GM19467 (cell line): ENCODE measurements at regions not wholly inside any gene's neighbourhood (a gene's known extent, or its start where the extent isn't known, plus 50 kb on each side); places are given as distances from the start of the nearest gene placed in this dataset.
A peak's percentile ranks its signal among the peaks of the same experiment; 100 is the strongest.

ENCODE experiments used
- ATAC-seq: cut with Tn5 transposase; IDR thresholded peaks from one replicate; pipeline ENCODE4 v1.9.1; 2021; ENCODE audit warnings: mild to moderate bottlenecking, moderate library complexity; ENCODE audit not compliant: unreplicated experiment

DNA sequence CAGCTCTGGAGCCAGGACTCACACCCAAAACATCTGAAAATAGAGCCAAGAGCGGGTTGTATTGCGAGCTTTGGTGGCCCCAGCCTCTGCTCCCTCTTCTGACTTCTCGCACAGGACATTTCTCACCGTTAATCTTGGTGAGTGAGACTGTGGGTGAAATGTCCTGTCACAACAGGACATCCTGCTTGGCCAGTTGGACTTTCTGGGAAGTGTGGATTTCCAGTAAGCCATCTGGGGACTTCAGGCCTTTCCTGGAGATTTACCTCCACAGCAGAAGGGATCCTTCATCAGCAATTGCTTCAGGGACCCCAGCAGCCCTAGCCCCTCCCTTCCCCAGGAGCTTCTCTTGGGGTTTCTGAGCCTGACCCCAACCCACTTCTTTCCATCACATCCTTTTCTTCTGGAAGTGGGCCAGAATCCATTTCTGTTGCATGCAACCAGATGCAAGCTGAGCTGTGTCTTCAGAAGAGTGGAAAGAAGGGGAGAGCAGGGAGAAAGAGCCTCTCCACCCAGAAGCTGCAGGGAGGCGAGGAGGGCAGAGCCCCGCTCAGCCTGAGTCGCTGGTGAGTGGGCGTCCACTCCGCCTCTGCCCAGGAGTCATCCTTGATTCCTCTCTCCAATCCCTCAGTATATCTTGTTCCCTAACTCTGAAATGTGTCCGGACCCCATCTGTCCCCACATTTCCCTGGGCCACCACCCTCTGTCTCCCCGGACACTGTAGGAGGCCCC is 50.3 kb upstream of the GADD45G start:
- no peak for ATAC-seq

- ATAC-seq = no peak
These were observed 51.3 kb upstream of the GADD45G start for GRCh38 chr9:89553451-89554010.

DNA sequence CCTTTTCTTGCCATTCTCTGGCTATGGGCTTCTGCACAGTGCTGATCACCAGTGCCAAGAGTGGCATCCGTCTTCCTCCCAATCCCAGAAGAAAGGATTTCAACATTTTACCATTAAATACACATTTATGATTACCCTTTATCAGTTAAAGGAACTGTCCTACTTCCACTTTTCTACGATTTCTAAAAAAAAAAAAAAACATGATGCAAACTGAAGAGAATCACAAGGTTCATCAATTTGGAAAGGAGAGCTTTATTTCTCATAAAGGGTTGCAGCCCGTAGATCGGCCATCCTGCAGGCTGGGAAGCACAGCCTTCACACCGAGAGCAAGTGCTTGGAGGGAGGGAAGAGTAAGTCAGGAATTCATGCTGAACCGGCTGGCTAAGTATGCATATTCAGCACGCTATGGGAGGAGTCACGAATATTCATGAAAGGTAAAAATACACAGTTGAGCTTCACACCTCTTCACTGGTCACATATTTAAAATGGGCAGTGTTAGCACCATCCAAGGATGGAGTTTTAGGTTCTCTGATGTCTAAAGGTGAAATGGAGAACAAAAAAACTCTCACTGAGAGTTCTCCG is 52.5 kb upstream of the SEMA4D start:
- ATAC-seq = no peak

DNA sequence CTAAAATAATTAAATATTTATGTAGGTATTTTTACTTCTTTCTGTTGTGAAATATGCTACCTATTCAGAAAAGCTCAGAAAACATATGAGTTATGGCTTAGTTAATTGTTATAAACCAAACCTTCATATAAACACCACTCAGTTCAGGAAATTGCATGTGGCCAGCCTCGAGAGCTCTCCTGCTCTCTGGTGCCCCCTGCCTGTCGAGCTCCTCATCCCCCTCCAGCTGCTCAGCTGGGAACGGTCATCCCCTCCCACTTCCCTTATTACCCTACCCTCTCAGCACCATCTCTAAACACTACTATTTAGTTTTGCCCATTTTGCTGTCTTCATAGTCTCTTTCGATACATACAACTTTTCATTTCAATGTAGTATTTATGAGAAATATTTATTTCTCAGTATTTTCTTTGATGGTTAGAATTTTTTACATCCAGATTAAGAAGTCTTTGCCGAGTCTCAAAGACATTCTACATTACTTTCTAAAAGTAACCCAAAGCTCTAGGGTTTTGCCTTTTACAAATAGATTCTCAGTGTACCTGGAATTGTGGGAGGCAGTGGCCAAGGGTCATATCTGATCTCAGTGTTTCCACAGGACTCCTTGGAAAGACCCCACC is 51.2 kb upstream of the SEMA4D start:
- ATAC-seq = peak; percentile 79

DNA sequence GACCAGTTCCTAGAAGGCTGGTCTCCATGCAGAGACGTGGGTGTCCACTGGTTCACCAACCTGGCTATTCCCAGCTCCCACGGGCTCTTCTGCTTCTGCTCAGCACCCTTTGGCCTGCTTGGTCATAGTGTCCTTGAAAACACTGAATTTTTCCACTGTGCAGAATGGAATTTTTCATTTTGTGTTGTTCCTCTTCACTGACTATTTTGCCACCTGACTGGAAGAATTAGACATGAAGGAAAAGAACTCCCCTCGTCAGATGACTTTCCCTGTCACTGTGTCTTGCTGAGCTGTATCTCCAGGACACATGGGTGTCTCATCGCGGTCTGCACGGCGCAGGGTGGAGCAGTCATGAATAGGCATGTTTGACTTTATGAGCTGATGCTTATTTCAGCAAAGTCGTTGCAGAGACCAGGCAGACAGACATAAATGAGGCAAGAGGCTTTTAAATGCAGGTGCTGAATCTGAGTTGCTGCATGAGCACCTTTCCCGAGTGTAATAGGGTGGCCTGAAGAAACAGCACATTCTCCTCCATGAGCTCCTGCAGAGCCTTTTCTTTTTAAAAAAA is 50.2 kb upstream of the SEMA4D start:
- no peak for ATAC-seq
